Smooth muscle cell (in vitro differentiated cells): ENCODE measurements at regions not wholly inside any gene's neighbourhood (a gene's known extent, or its start where the extent isn't known, plus 50 kb on each side); places are given as distances from the start of the nearest gene placed in this dataset.
A peak's percentile ranks its signal among the peaks of the same experiment; 100 is the strongest.

Experiments used
- DNase-seq: peaks from one replicate; lab custom pipeline; 2025; ENCODE audit not compliant: unreplicated experiment; lab: John Stamatoyannopoulos, UW
- H2AFZ ChIP-seq: fragments of 200-600 bp; sonication (generic); 2 replicates; pipeline ENCODE4 v1.6.0; 2016; ENCODE audit warnings: antibody characterized with exemption, low read depth, mild to moderate bottlenecking
- H3F3A ChIP-seq: fragments of 200-600 bp; sonication (generic); 2 replicates; pipeline ENCODE4 v1.6.0; 2017; ENCODE audit warnings: antibody characterized with exemption, low read depth
- H3K27ac ChIP-seq: fragments of 200-600 bp; sonication (generic); 2 replicates; pipeline ENCODE4 v1.5.1; 2016; ENCODE audit warnings: low read depth, mild to moderate bottlenecking
- H3K27me3 ChIP-seq: fragments of 200-600 bp; sonication (generic); 2 replicates; pipeline ENCODE4 v1.6.1; 2016; ENCODE audit warnings: low read depth, mild to moderate bottlenecking
- H3K36me3 ChIP-seq: fragments of 200-600 bp; sonication (generic); 2 replicates; pipeline ENCODE4 v1.5.1; 2016; ENCODE audit warnings: low read depth
- H3K4me1 ChIP-seq: fragments of 200-600 bp; sonication (generic); 2 replicates; pipeline ENCODE4 v1.5.1; 2016; ENCODE audit warnings: low read depth
- H3K4me2 ChIP-seq: fragments of 200-600 bp; sonication (generic); 2 replicates; pipeline ENCODE4 v1.6.0; 2016; ENCODE audit warnings: mild to moderate bottlenecking
- H3K4me3 ChIP-seq: fragments of 200-600 bp; sonication (generic); 2 replicates; pipeline ENCODE4 v1.5.1; 2016; ENCODE audit warnings: mild to moderate bottlenecking
- H3K79me2 ChIP-seq: fragments of 200-600 bp; sonication (generic); 2 replicates; pipeline ENCODE4 v1.6.0; 2016; ENCODE audit warnings: low read depth, mild to moderate bottlenecking
- H3K9ac ChIP-seq: fragments of 200-600 bp; sonication (generic); 2 replicates; pipeline ENCODE4 v1.6.0; 2016; ENCODE audit warnings: low read depth
- H3K9me3 ChIP-seq: fragments of 200-600 bp; sonication (generic); replicated peaks from 2 replicates; pipeline ENCODE4 v1.5.1; 2016; ENCODE audit warnings: low read depth
- H4K20me1 ChIP-seq: fragments of 200-600 bp; sonication (generic); 2 replicates; pipeline ENCODE4 v1.6.0; 2016; ENCODE audit warnings: low read depth
- CTCF ChIP-seq: fragments of 200-600 bp; sonication (generic); IDR thresholded peaks from 2 replicates; pipeline ENCODE4 v1.5.1; 2017; ENCODE audit warnings: borderline replicate concordance, mild to moderate bottlenecking, antibody characterized with exemption; ENCODE audit not compliant: insufficient read depth, poor library complexity, severe bottlenecking
- WGBS: methylation state at CpG from one replicate; pipeline ENCODE4 v1.1.7; 2016; ENCODE audit warnings: low lambda C conversion rate; 5-methylcytosine and 5-hydroxymethylcytosine counted together

DNA sequence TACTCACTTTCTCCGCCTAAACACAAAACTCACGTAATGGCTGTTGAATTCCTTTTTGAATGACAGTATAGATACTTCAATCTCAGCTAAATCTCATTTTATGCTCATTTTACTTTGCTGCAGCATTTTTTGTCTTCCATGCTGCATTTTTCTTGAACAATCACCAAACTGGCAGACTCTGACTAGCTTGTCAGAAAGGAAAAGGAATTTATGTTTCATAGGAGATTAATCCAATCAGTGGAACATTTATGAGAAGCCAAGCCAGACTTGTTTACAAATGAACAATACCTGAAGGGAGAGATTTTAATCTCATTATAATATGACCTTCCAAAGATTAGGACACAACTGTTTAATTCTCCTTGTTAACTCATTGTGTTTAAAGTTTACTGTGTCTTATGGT, 1044.3 kb downstream of the DIAPH3 start:
- Histone ChIP-seq H3K4me2 (peak overlapping the region; percentile 80), H3F3A (peaks cover 10% of the 10 kb centered on the region), H3K4me3 (peak overlapping the region; percentile 24), H3K9me3 (no peaks in the 10 kb centered on the region), H3K9ac (peak overlapping the region; percentile 23), H3K79me2 (no peaks in the 10 kb centered on the region), H3K27ac (peak overlapping the region; percentile 75), H3K27me3 (no peaks in the 10 kb centered on the region), H3K4me1 (peaks cover 23% of the 10 kb centered on the region), H3K36me3 (no peaks in the 10 kb centered on the region), H4K20me1 (no peaks in the 10 kb centered on the region), H2AFZ (peak overlapping the region; percentile 66)
- WGBS = 78% methylated on average over 2 of the region's 2 CpGs
- no peak for DNase-seq
- no peak for TF ChIP-seq CTCF

- DNase-seq = no peak
- peak overlapping the region; percentile 66 for H2AFZ ChIP-seq
- no peak for TF ChIP-seq CTCF
- H3K36me3 ChIP-seq = no peaks in the 10 kb centered on the region
- H3K79me2 ChIP-seq = no peaks in the 10 kb centered on the region
- 17% methylated on average over 7 of the region's 7 CpGs for WGBS
- peak overlapping the region; percentile 75 for H3K27ac ChIP-seq
- no peaks in the 10 kb centered on the region for H3K27me3 ChIP-seq
- H4K20me1 ChIP-seq = no peaks in the 10 kb centered on the region
- peak overlapping the region; percentile 24 for H3K4me3 ChIP-seq
- peaks cover 10% of the 10 kb centered on the region for H3F3A ChIP-seq
- peak overlapping the region; percentile 23 for H3K9ac ChIP-seq
- H3K4me2 ChIP-seq = peak overlapping the region; percentile 80
- no peaks in the 10 kb centered on the region for H3K9me3 ChIP-seq
- H3K4me1 ChIP-seq = peaks cover 23% of the 10 kb centered on the region
Measured at GRCh38 chr13:59120297-59120843, 1043.4 kb downstream of the DIAPH3 start.

DNA sequence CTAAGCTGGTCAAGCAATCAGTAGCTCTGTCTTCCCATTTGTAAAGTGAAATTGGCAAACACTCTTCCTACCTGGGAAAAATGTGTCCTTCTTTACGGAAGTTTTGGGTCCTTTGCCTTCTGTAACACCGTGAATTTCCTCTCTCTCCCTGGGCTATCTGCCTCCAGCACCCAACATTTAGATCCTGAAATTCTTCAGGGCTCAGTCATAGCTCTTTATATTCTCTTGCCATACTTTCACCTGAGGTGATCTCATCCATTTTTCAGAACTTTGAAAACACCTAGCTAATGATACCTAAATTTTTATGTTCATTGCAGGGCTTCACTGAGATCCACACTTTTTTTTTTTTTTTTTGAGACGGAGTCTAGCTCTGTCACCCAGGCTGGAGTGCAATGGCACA, 1042.2 kb downstream of the DIAPH3 start:
- TF ChIP-seq CTCF = no peak
- H3K27ac ChIP-seq = peak overlapping the region; percentile 75
- H3K9ac ChIP-seq = no peak overlapping the region
- H3K27me3 ChIP-seq = no peaks in the 10 kb centered on the region
- no peak for DNase-seq
- WGBS = 77% methylated on average over 3 of the region's 3 CpGs
- peak overlapping the region; percentile 39 for H2AFZ ChIP-seq
- peaks cover 23% of the 10 kb centered on the region for H3K4me1 ChIP-seq
- no peak overlapping the region for H3K4me3 ChIP-seq
- no peaks in the 10 kb centered on the region for H3K9me3 ChIP-seq
- H3K36me3 ChIP-seq = no peaks in the 10 kb centered on the region
- H3F3A ChIP-seq = peaks cover 10% of the 10 kb centered on the region
- peak overlapping the region; percentile 80 for H3K4me2 ChIP-seq
- H3K79me2 ChIP-seq = no peaks in the 10 kb centered on the region
- H4K20me1 ChIP-seq = no peaks in the 10 kb centered on the region

- H3K27ac ChIP-seq = no peak overlapping the region
- TF ChIP-seq CTCF = no peak
- H3K79me2 ChIP-seq = no peaks in the 10 kb centered on the region
- no peaks in the 10 kb centered on the region for H3K36me3 ChIP-seq
- WGBS = 89% methylated on average over 3 of the region's 3 CpGs
- no peak overlapping the region for H3K9ac ChIP-seq
- no peak for DNase-seq
- H4K20me1 ChIP-seq = no peaks in the 10 kb centered on the region
- no peaks in the 10 kb centered on the region for H3K9me3 ChIP-seq
- no peak overlapping the region for H3K4me2 ChIP-seq
- no peak overlapping the region for H2AFZ ChIP-seq
- H3K4me1 ChIP-seq = peaks cover 4% of the 10 kb centered on the region
- H3K27me3 ChIP-seq = no peaks in the 10 kb centered on the region
- H3F3A ChIP-seq = no peaks in the 10 kb centered on the region
- no peak overlapping the region for H3K4me3 ChIP-seq
Measured at GRCh38 chr13:59126474-59126873, 1037.3 kb downstream of the DIAPH3 start.
